Sigmoid colon (tissue), 6 donors: ENCODE measurements at regions not wholly inside any gene's neighbourhood (a gene's known extent, or its start where the extent isn't known, plus 50 kb on each side); places are given as distances from the start of the nearest gene placed in this dataset.

Experiments
- DNase-seq: peaks from one replicate; pipeline ENCODE4 v3.0.0-alpha.2; 2019
- H3K27ac ChIP-seq, 4 donors: fragments of 200-600 bp; sonication (generic); one replicate each; pipeline ENCODE4 v1.5.1; 2016 to 2019; ENCODE audit warnings: mild to moderate bottlenecking in 1 of 4
- H3K27me3 ChIP-seq, 3 donors: fragments of 200-600 bp; sonication (generic); one replicate each; pipeline ENCODE4 v1.5.1; 2019; ENCODE audit warnings: mild to moderate bottlenecking in 1 of 3
- H3K36me3 ChIP-seq, 4 donors: fragments of 200-600 bp; sonication (generic); one replicate each; pipeline ENCODE4 v1.5.1; 2016 to 2019
- H3K4me1 ChIP-seq, 4 donors: fragments of 200-600 bp; sonication (generic); one replicate each; pipeline ENCODE4 v1.5.1; 2017 to 2019
- H3K4me3 ChIP-seq, 4 donors: fragments of 200-600 bp; sonication (generic); one replicate each; pipeline ENCODE4 v1.5.1; 2017 to 2019; ENCODE audit warnings: mild to moderate bottlenecking in 2 of 4, moderate library complexity in 1 of 4
- H3K9me3 ChIP-seq, 4 donors: fragments of 200-600 bp in 3 of 4; sonication (generic) in 3 of 4; one replicate each; pipeline versions ENCODE4 v1.5.1 to v1.6.1; 2013 to 2019
- EP300 ChIP-seq, 4 donors: sonication (generic); formaldehyde crosslinking; IDR thresholded peaks; one replicate each; pipeline ENCODE4 v1.6.1; 2017; ENCODE audit warnings: antibody characterized with exemption in 4 of 4
- POLR2A ChIP-seq, 2 donors: fragments of 450-650 bp; IDR thresholded peaks; one replicate each; pipeline ENCODE4 v1.6.1; 2016; ENCODE audit warnings: antibody characterized with exemption in 2 of 2, mild to moderate bottlenecking in 2 of 2, moderate library complexity in 2 of 2
- POLR2AphosphoS5 ChIP-seq, 4 donors: sonication (generic); formaldehyde crosslinking; IDR thresholded peaks; one replicate each; pipeline ENCODE4 v1.6.1; 2017; ENCODE audit warnings: antibody characterized with exemption in 4 of 4
- WGBS, 2 donors: extraction: QIAGEN DNeasy Blood & Tissue Kit; methylation state at CpG; one replicate each; pipeline ENCODE4 v1.1.7; 2013; 5-methylcytosine and 5-hydroxymethylcytosine counted together
- intact Hi-C: fragments of 100-400 bp; cut with DNase I; formaldehyde crosslinking; loops from one replicate; pipeline ENCODE4 v1.15.1; 2023
- TF ChIP-seq, protein P1 (sequence below), 4 experiments: fragments of 450-650 bp in 3 of 4; fragments of 200-600 bp in 1 of 4; IDR thresholded peaks; one replicate each; pipeline ENCODE4 v1.5.1; 2016 to 2019; ENCODE audit warnings: antibody characterized with exemption in 4 of 4, mild to moderate bottlenecking in 3 of 4, moderate library complexity in 2 of 4
- donor health status: healthy with polysubstance abuse.
- donor health status: healthy.

DNA sequence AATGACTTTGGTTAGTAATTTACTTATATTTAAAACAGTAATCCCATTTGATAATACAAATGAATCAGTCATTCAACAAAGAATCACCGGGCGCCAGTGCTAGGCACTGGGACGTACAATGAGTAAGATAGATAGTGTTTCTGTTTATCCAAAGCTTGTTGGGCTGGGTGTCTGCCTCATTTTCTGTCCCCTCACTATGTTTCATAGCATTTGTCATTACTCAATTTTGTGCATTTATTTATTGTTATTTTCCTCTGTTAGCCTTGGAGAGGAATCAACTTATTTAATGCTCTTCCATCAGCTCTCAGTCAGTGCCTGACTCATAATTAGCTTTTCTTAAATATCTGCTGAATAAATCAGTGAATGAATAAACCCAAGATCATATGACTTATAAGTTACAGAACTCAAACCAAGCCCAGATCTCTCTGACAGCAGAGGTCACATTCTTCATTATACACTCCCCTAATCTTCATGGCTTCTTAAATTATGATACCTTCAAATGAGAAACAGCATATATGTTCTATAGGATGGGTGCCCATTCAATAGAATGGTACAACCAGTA is 86.2 kb downstream of the TSPAN8 start:
- intact Hi-C loops, result no loop called here
- no peak overlapping the region for H3K27ac ChIP-seq
- WGBS, 2 donors, result 81 to 82% methylated on average over 3 of the region's 3 CpGs

DNA sequence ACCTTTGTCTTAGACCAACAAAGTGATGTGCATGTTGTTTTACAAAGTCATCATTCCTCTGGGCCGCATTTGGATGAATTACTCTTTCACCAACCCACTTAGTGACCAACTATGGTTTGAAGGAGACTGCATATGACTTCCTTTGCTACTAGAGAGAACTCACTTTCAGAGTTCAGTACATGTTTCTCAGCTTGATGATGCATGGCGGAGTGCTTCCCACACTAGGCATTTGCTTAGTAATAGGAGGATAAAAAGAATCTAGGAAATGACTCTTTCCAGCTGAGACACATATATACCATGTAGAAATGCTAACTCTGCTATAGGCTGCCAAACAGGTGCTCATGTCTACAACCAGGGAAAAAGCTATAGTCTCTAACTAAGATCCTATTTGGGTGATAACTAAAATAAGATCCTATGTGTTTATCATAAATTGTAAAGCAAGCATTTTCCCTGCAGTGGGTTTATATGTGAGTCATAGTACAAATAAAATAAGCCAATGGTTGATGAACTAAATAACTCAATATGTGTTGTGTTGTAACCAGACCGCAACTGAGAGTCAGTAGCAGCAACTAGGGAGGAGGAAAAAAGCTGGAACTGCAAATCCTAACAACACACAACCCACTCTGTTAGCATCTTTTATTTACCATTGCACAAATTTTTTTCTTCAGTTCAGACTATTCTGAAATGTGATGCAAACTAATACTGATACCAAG is 87.2 kb downstream of the TSPAN8 start:
- intact Hi-C loops, result no loop called here
- no peak for DNase-seq
- H3K4me3 ChIP-seq, result no peak overlapping the region
- H3K27me3 ChIP-seq, result no peaks in the 10 kb centered on the region
- H3K27ac ChIP-seq, result no peak overlapping the region
- WGBS, 2 donors, result 89 to 92% methylated on average over 3 of the region's 3 CpGs
- no peaks in the 10 kb centered on the region for H3K36me3 ChIP-seq
- no peaks in the 10 kb centered on the region for H3K9me3 ChIP-seq
- H3K4me1 ChIP-seq, result no peaks in the 10 kb centered on the region
- TF ChIP-seq EP300 (IDR thresholded peaks at IDR 0.05), result no peak
- no peak for TF ChIP-seq POLR2A (IDR thresholded peaks at IDR 0.05)
- TF ChIP-seq, protein P1, sequence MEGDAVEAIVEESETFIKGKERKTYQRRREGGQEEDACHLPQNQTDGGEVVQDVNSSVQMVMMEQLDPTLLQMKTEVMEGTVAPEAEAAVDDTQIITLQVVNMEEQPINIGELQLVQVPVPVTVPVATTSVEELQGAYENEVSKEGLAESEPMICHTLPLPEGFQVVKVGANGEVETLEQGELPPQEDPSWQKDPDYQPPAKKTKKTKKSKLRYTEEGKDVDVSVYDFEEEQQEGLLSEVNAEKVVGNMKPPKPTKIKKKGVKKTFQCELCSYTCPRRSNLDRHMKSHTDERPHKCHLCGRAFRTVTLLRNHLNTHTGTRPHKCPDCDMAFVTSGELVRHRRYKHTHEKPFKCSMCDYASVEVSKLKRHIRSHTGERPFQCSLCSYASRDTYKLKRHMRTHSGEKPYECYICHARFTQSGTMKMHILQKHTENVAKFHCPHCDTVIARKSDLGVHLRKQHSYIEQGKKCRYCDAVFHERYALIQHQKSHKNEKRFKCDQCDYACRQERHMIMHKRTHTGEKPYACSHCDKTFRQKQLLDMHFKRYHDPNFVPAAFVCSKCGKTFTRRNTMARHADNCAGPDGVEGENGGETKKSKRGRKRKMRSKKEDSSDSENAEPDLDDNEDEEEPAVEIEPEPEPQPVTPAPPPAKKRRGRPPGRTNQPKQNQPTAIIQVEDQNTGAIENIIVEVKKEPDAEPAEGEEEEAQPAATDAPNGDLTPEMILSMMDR (IDR thresholded peaks at IDR 0.05), result no peak
- TF ChIP-seq POLR2AphosphoS5 (IDR thresholded peaks at IDR 0.05), result no peak

More for the DNA sequence above, 86.2 kb downstream of the TSPAN8 start:
- no peak overlapping the region for H3K4me3 ChIP-seq
- H3K36me3 ChIP-seq, result no peaks in the 10 kb centered on the region
- H3K9me3 ChIP-seq, result no peaks in the 10 kb centered on the region
- no peaks in the 10 kb centered on the region for H3K27me3 ChIP-seq
- no peaks in the 10 kb centered on the region for H3K4me1 ChIP-seq
- TF ChIP-seq POLR2AphosphoS5 (IDR thresholded peaks at IDR 0.05) (no peak), POLR2A (IDR thresholded peaks at IDR 0.05) (no peak), EP300 (IDR thresholded peaks at IDR 0.05) (no peak)
- TF ChIP-seq, protein P1 (IDR thresholded peaks at IDR 0.05), result no peak
- DNase-seq, result no peak

DNA sequence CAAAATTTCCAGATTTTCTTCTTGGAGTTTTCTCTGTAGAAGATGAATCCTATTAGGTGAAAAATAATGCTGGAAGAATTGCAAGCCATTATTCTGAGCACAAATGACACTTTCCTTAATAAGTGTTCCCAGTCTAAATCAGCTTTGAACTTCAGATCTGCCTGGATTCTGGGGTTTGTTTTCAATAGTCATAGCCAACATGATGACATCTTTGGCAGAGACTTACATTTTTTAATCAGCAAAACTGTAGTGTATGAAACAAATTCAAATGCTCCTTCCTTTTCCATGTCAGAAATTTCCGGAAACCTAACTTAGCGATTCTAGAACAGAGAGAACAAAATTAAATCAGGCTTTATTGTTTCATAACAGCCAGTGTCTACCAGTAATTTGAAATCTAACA is 88.5 kb downstream of the TSPAN8 start:
- Histone ChIP-seq H3K36me3 (no peaks in the 10 kb centered on the region), H3K4me3 (no peak overlapping the region), H3K27me3 (no peaks in the 10 kb centered on the region), H3K27ac (no peak overlapping the region), H3K9me3 (no peaks in the 10 kb centered on the region), H3K4me1 (no peaks in the 10 kb centered on the region)
- intact Hi-C loops, result no loop called here
- TF ChIP-seq, protein P1 (IDR thresholded peaks at IDR 0.05), result no peak
- no peak for TF ChIP-seq POLR2A (IDR thresholded peaks at IDR 0.05)
- TF ChIP-seq EP300 (IDR thresholded peaks at IDR 0.05), result no peak
- no peak for TF ChIP-seq POLR2AphosphoS5 (IDR thresholded peaks at IDR 0.05)
- 92 to 95% methylated on average over 2 of the region's 2 CpGs for WGBS, 2 donors
- no peak for DNase-seq

DNA sequence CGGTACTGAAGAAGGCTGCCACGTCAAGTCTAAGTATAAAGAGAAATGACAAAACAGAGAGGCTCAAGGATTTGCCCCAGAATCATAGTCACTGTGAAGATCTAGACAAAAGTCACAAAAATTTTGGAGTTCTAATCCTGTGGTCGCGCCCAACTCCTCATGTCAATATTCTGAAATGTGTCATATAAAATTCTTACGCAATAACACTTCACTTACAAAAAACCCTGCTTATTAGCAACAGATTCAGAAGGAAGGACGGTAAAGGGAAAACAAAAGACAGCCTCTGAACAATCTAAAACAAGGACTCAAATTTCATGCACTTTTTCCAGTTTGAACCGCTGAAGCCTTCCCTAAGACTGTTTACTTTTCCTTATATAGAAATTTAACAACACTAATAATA is 94.7 kb downstream of the TSPAN8 start:
- 69 to 73% methylated on average over 7 of the region's 7 CpGs for WGBS, 2 donors
- intact Hi-C loops, result no loop called here
- no peak for DNase-seq
- Histone ChIP-seq H3K4me1 (no peaks in the 10 kb centered on the region), H3K27me3 (no peaks in the 10 kb centered on the region), H3K9me3 (no peaks in the 10 kb centered on the region), H3K4me3 (no peak overlapping the region), H3K36me3 (no peaks in the 10 kb centered on the region), H3K27ac (no peak overlapping the region)
- TF ChIP-seq EP300 (IDR thresholded peaks at IDR 0.05), result no peak
- TF ChIP-seq POLR2AphosphoS5 (IDR thresholded peaks at IDR 0.05), result no peak
- TF ChIP-seq POLR2A (IDR thresholded peaks at IDR 0.05), result no peak
- TF ChIP-seq, protein P1 (IDR thresholded peaks at IDR 0.05), result no peak
